Nephron (organoid): ENCODE measurements at regions not wholly inside any gene's neighbourhood (a gene's known extent, or its start where the extent isn't known, plus 50 kb on each side); places are given as distances from the start of the nearest gene placed in this dataset.

Experiments used
- H3K27ac Mint-ChIP-seq, 3 experiments: 2 replicates each; pipeline ENCODE4 v1.8.0; 2020; ENCODE audit warnings: mixed read lengths in 3 of 3, mild to moderate bottlenecking in 2 of 3, moderate library complexity in 1 of 3
- H3K27me3 Mint-ChIP-seq: 2 replicates; pipeline ENCODE4 v1.8.0; 2021; ENCODE audit warnings: low read depth, mild to moderate bottlenecking, moderate library complexity, mixed read lengths
- H3K36me3 Mint-ChIP-seq: 2 replicates; pipeline ENCODE4 v1.8.0; 2020; ENCODE audit warnings: low read depth, mixed read lengths
- H3K4me1 Mint-ChIP-seq: 2 replicates; pipeline ENCODE4 v1.8.0; 2020; ENCODE audit warnings: mixed read lengths
- H3K4me3 Mint-ChIP-seq, 3 experiments: 2 replicates each; pipeline ENCODE4 v1.8.0; 2020; ENCODE audit warnings: mild to moderate bottlenecking in 3 of 3, mixed read lengths in 3 of 3, moderate library complexity in 2 of 3
- H3K9me3 Mint-ChIP-seq: 2 replicates; pipeline ENCODE4 v1.8.0; 2020; ENCODE audit warnings: mixed read lengths
- CTCF ChIP-seq, 3 experiments: fragments of 200-600 bp; sonication (generic); IDR thresholded peaks; one replicate each; pipeline ENCODE4 v1.5.0; 2021; ENCODE audit warnings: antibody characterized with exemption in 3 of 3; ENCODE audit not compliant: unreplicated experiment in 3 of 3

GRCh38 chr7:152537639-152538038 is 101.8 kb upstream of the KMT2C start:
- Mint-ChIP-seq H3K4me1 (peaks cover 4% of the 10 kb centered on the region), H3K9me3 (peaks cover 4% of the 10 kb centered on the region), H3K27me3 (no peaks in the 10 kb centered on the region), H3K27ac (no peak overlapping the region), H3K36me3 (no peaks in the 10 kb centered on the region), H3K4me3 (no peak overlapping the region)
- TF ChIP-seq CTCF (IDR thresholded peaks at IDR 0.05; ENCODE audit: unreplicated experiment in 3 of 3): no peak

- H3K9me3 Mint-ChIP-seq: no peaks in the 10 kb centered on the region
- H3K36me3 Mint-ChIP-seq: no peaks in the 10 kb centered on the region
- no peak overlapping the region for H3K4me3 Mint-ChIP-seq
- no peak for TF ChIP-seq CTCF (IDR thresholded peaks at IDR 0.05; ENCODE audit: unreplicated experiment in 3 of 3)
- peaks cover 10% of the 10 kb centered on the region for H3K4me1 Mint-ChIP-seq
- H3K27ac Mint-ChIP-seq: no peak overlapping the region
- peaks cover 3% of the 10 kb centered on the region for H3K27me3 Mint-ChIP-seq
These were observed 92.8 kb upstream of the KMT2C start for GRCh38 chr7:152528612-152529011.

GRCh38 chr7:152527610-152528032 is 91.8 kb upstream of the KMT2C start:
- no peak for TF ChIP-seq CTCF (IDR thresholded peaks at IDR 0.05; ENCODE audit: unreplicated experiment in 3 of 3)
- Mint-ChIP-seq H3K27me3 (peaks cover 3% of the 10 kb centered on the region), H3K36me3 (no peaks in the 10 kb centered on the region), H3K4me1 (peaks cover 20% of the 10 kb centered on the region), H3K27ac (no peak overlapping the region), H3K9me3 (no peaks in the 10 kb centered on the region), H3K4me3 (no peak overlapping the region)

- Mint-ChIP-seq H3K36me3 (no peaks in the 10 kb centered on the region), H3K4me1 (peaks cover 39% of the 10 kb centered on the region), H3K9me3 (peaks cover 3% of the 10 kb centered on the region), H3K27me3 (peaks cover 3% of the 10 kb centered on the region), H3K27ac (no peak overlapping the region), H3K4me3 (no peak overlapping the region)
- TF ChIP-seq CTCF (IDR thresholded peaks at IDR 0.05; ENCODE audit: unreplicated experiment in 3 of 3): no peak
These were observed 88.1 kb upstream of the KMT2C start for GRCh38 chr7:152523916-152524315.

GRCh38 chr7:152522571-152523067 is 86.8 kb upstream of the KMT2C start:
- Mint-ChIP-seq H3K27ac (peak overlapping the region in 2 of 3 experiments; percentile 3 to 73), H3K36me3 (no peaks in the 10 kb centered on the region), H3K9me3 (peaks cover 3% of the 10 kb centered on the region), H3K27me3 (peaks cover 3% of the 10 kb centered on the region), H3K4me3 (peak overlapping the region in 2 of 3 experiments; percentile 30 to 33), H3K4me1 (peaks cover 38% of the 10 kb centered on the region)
- TF ChIP-seq CTCF (IDR thresholded peaks at IDR 0.05; ENCODE audit: unreplicated experiment in 3 of 3): no peak
